ENCODE measurements at regions not wholly inside any gene's neighbourhood (a gene's known extent, or its start where the extent isn't known, plus 50 kb on each side); places are given as distances from the start of the nearest gene placed in this dataset.

DNA sequence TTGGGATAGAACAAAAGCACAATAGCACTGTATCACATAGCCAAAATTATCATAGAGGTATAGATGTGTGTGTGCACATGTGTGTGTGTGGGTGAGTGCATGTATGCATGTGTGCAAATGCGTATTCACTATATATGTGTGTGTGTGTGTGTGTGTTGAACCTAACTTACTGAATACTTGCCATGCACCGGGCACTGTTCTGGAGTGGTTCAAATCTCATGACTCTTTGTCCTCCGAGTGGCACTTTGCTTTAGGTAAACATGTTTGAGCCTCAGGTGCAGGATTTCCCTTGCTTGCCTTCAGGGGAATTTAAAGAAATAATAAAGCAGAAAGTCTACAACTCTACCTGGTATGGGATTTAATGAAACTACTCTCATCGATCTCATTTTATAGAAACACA lies 183.5 kb upstream of the GDNF start:
- TF ChIP-seq, protein P1, sequence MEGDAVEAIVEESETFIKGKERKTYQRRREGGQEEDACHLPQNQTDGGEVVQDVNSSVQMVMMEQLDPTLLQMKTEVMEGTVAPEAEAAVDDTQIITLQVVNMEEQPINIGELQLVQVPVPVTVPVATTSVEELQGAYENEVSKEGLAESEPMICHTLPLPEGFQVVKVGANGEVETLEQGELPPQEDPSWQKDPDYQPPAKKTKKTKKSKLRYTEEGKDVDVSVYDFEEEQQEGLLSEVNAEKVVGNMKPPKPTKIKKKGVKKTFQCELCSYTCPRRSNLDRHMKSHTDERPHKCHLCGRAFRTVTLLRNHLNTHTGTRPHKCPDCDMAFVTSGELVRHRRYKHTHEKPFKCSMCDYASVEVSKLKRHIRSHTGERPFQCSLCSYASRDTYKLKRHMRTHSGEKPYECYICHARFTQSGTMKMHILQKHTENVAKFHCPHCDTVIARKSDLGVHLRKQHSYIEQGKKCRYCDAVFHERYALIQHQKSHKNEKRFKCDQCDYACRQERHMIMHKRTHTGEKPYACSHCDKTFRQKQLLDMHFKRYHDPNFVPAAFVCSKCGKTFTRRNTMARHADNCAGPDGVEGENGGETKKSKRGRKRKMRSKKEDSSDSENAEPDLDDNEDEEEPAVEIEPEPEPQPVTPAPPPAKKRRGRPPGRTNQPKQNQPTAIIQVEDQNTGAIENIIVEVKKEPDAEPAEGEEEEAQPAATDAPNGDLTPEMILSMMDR (IDR thresholded peaks at IDR 0.05; ENCODE audit: insufficient read depth, low read depth, low read length) = no peak
- TF ChIP-seq EZH2 (IDR thresholded peaks at IDR 0.05; ENCODE audit: insufficient read depth, low read length) = no peak
